ENCODE measurements at regions not wholly inside any gene's neighbourhood (a gene's known extent, or its start where the extent isn't known, plus 50 kb on each side); places are given as distances from the start of the nearest gene placed in this dataset.

DNA sequence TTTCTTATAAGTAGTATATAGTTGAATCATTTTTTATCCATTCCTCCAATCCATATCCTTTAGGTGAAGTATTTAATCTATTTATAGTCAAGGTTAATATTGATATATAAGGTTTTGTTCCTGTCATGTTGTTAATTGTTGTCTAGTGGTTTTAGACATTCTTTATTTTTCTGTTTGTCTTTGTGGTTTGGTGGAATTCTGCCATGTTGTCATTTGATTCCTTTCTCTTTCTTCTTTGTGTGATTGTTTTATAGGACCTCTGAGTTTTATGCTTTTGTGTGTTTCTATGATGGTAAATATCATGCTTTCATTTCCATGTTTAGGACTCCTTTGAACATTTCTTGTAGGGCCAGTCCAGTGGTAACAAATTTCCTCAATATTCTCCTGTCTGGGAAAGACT is 450.3 kb upstream of the BTBD3 start:
- Histone ChIP-seq H3K9me2 (replicated peaks; ENCODE audit: low read depth, low read length) (no peaks in the 10 kb centered on the region), H4K20me1 (ENCODE audit: insufficient read depth, low read length, poor library complexity, severe bottlenecking) (no peaks in the 10 kb centered on the region), H3K79me2 (ENCODE audit: insufficient read depth, low read length) (no peaks in the 10 kb centered on the region), H3K9me3 (ENCODE audit: insufficient read depth, low read depth, low read length) (no peaks in the 10 kb centered on the region), H3K4me1 (ENCODE audit: insufficient read depth, low read length, poor library complexity, severe bottlenecking) (no peaks in the 10 kb centered on the region), H3K27me3 (ENCODE audit: insufficient read depth, low read length, poor library complexity, severe bottlenecking) (no peaks in the 10 kb centered on the region), H3K36me3 (ENCODE audit: insufficient read depth, low read length) (no peaks in the 10 kb centered on the region), H3K4me2 (ENCODE audit: low read depth, low read length, poor library complexity, severe bottlenecking) (no peak overlapping the region), H3K4me3 (ENCODE audit: low read length, poor library complexity, severe bottlenecking) (no peak overlapping the region), H3K9ac (ENCODE audit: low read depth, low read length, poor library complexity, severe bottlenecking) (no peak overlapping the region), H2AFZ (ENCODE audit: low read length) (no peak overlapping the region), H3F3A (ENCODE audit: low read depth) (no peaks in the 10 kb centered on the region)
- TF ChIP-seq EZH2phosphoT487 (IDR thresholded peaks at IDR 0.05; ENCODE audit: borderline replicate concordance) = no peak
- TF ChIP-seq, protein P1, sequence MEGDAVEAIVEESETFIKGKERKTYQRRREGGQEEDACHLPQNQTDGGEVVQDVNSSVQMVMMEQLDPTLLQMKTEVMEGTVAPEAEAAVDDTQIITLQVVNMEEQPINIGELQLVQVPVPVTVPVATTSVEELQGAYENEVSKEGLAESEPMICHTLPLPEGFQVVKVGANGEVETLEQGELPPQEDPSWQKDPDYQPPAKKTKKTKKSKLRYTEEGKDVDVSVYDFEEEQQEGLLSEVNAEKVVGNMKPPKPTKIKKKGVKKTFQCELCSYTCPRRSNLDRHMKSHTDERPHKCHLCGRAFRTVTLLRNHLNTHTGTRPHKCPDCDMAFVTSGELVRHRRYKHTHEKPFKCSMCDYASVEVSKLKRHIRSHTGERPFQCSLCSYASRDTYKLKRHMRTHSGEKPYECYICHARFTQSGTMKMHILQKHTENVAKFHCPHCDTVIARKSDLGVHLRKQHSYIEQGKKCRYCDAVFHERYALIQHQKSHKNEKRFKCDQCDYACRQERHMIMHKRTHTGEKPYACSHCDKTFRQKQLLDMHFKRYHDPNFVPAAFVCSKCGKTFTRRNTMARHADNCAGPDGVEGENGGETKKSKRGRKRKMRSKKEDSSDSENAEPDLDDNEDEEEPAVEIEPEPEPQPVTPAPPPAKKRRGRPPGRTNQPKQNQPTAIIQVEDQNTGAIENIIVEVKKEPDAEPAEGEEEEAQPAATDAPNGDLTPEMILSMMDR (conservative IDR thresholded peaks at IDR 0.05; ENCODE audit: low read length) = no peak

DNA sequence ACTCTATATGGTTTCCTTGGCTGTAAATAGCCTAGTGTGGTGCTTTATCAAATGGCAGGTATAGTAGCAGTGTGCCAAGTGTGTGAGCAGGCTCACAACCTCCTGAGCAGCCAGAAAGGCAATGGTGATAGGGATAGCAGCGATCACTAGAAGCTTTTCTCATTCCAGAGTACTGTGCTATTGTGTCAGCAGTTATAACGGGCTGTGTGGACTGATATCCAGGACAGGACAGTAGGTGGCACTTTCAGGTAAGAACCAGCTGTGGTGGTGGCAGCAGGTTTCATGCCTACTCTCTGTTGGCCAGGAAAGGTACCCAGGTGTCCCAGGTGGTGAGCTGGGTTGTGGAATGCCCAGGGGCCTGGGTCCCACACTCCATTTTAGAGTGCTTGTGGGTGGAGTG is 448.8 kb upstream of the BTBD3 start:
- TF ChIP-seq, protein P1 (conservative IDR thresholded peaks at IDR 0.05; ENCODE audit: low read length) = no peak
- no peak for TF ChIP-seq EZH2phosphoT487 (IDR thresholded peaks at IDR 0.05; ENCODE audit: borderline replicate concordance)
- Histone ChIP-seq H3F3A (ENCODE audit: low read depth) (no peaks in the 10 kb centered on the region), H3K9me3 (ENCODE audit: insufficient read depth, low read depth, low read length) (no peaks in the 10 kb centered on the region)

DNA sequence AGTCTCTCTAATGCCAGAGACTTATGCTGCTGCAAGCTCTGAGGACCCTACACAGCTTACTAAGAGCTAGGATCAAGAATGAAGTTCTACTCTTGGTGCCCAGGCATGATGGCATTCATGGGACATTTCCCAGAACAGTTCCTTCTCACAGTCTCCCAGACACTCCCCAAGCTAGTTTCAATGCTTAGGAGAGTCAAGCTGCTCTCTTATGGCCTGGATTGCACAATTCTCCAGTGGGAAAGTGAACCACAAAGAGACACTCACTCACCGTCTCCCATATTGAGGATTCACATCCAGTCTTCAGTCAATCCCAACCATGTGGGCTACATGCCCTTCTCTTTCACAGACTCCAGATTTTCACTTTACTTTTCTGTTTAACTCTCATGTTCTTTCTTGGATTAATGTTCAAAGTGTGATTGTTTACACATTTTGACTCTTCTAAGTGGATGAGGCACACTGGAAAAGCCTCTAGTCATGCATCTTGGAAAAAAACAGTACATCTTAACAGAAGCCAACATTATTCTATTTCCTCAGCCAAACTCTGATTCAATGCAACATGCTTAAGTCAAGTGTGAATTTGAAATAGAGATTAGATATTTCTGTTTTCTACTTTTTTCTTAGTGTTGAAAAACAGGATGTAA is 447.8 kb upstream of the BTBD3 start:
- Histone ChIP-seq H3K9ac (ENCODE audit: low read depth, low read length, poor library complexity, severe bottlenecking) (no peak overlapping the region), H2AFZ (ENCODE audit: low read length) (no peak overlapping the region), H3K4me1 (ENCODE audit: insufficient read depth, low read length, poor library complexity, severe bottlenecking) (no peaks in the 10 kb centered on the region), H3K4me2 (ENCODE audit: low read depth, low read length, poor library complexity, severe bottlenecking) (no peak overlapping the region), H3K36me3 (ENCODE audit: insufficient read depth, low read length) (no peaks in the 10 kb centered on the region), H3K27me3 (ENCODE audit: insufficient read depth, low read length, poor library complexity, severe bottlenecking) (no peaks in the 10 kb centered on the region), H3F3A (ENCODE audit: low read depth) (no peaks in the 10 kb centered on the region), H3K4me3 (ENCODE audit: low read length, poor library complexity, severe bottlenecking) (no peak overlapping the region), H3K9me3 (ENCODE audit: insufficient read depth, low read depth, low read length) (no peaks in the 10 kb centered on the region), H3K79me2 (ENCODE audit: insufficient read depth, low read length) (no peaks in the 10 kb centered on the region), H3K9me2 (replicated peaks; ENCODE audit: low read depth, low read length) (no peaks in the 10 kb centered on the region), H4K20me1 (ENCODE audit: insufficient read depth, low read length, poor library complexity, severe bottlenecking) (no peaks in the 10 kb centered on the region)
- TF ChIP-seq EZH2phosphoT487 (IDR thresholded peaks at IDR 0.05; ENCODE audit: borderline replicate concordance) = no peak
- TF ChIP-seq, protein P1 (conservative IDR thresholded peaks at IDR 0.05; ENCODE audit: low read length) = no peak

More for the DNA sequence above, 448.8 kb upstream of the BTBD3 start:
- no peak overlapping the region for H2AFZ ChIP-seq (ENCODE audit: low read length)
- no peak overlapping the region for H3K4me3 ChIP-seq (ENCODE audit: low read length, poor library complexity, severe bottlenecking)
- no peaks in the 10 kb centered on the region for H3K79me2 ChIP-seq (ENCODE audit: insufficient read depth, low read length)
- H3K4me2 ChIP-seq (ENCODE audit: low read depth, low read length, poor library complexity, severe bottlenecking) = no peak overlapping the region
- no peaks in the 10 kb centered on the region for H3K4me1 ChIP-seq (ENCODE audit: insufficient read depth, low read length, poor library complexity, severe bottlenecking)
- H3K36me3 ChIP-seq (ENCODE audit: insufficient read depth, low read length) = no peaks in the 10 kb centered on the region
- no peaks in the 10 kb centered on the region for H4K20me1 ChIP-seq (ENCODE audit: insufficient read depth, low read length, poor library complexity, severe bottlenecking)
- H3K27me3 ChIP-seq (ENCODE audit: insufficient read depth, low read length, poor library complexity, severe bottlenecking) = no peaks in the 10 kb centered on the region
- H3K9me2 ChIP-seq (replicated peaks; ENCODE audit: low read depth, low read length) = no peaks in the 10 kb centered on the region
- H3K9ac ChIP-seq (ENCODE audit: low read depth, low read length, poor library complexity, severe bottlenecking) = no peak overlapping the region
